Upper lobe of left lung (tissue), 4 donors: ENCODE measurements at regions not wholly inside any gene's neighbourhood (a gene's known extent, or its start where the extent isn't known, plus 50 kb on each side); places are given as distances from the start of the nearest gene placed in this dataset.

Experiments
- CTCF ChIP-seq, 6 experiments: fragments of 450-650 bp in 4 of 6; fragments of 200-600 bp in 2 of 6; sonication (generic) in 2 of 6; IDR thresholded peaks; one replicate each; pipeline ENCODE4 v1.5.1; 2016 to 2019; ENCODE audit warnings: antibody characterized with exemption in 6 of 6
- EP300 ChIP-seq, 4 donors: sonication (generic); formaldehyde crosslinking; IDR thresholded peaks; one replicate each; pipeline ENCODE4 v1.5.1; 2017; ENCODE audit warnings: antibody characterized with exemption in 4 of 4, control low read depth in 2 of 4
- POLR2A ChIP-seq, 4 donors: fragments of 450-650 bp; IDR thresholded peaks; one replicate each; pipeline ENCODE4 v1.5.1; 2016 to 2017; ENCODE audit warnings: antibody characterized with exemption in 4 of 4, mild to moderate bottlenecking in 2 of 4
- POLR2AphosphoS5 ChIP-seq, 2 donors: sonication (generic); formaldehyde crosslinking; IDR thresholded peaks; one replicate each; pipeline ENCODE4 v1.5.1; 2017; ENCODE audit warnings: antibody characterized with exemption in 2 of 2

DNA sequence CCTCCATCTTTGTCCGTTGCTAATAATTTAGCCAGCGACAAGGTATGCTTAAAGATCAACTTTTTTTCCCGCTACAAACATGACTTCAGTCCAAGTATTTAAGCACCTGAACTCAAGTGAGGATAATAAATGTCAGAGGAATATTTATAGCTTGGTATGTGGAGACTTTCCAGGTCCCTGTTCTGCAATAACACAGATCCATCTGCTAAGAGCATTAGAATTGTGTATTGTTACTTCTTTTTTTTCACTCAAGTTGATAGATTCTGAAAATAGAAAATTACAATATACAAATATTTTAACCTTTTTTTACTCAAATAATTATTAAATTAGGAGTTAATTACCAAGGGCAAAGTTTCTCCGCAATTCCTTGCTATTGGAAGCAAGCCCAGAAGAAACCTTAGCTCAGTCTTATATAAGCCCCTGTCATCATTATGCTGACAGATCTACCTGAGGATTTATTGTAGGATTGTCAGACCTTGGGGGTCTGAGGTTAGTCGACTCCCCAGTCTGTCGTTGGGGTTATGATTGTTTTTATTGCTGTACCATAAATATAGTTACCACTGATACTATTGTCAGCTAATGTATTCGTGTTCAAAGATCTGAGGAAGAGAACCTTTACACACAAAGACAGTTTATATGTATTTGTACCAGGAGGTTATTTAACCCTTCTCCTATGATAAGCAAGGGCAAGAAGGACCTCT, 337.9 kb downstream of the TBX15 start:
- TF ChIP-seq CTCF (IDR thresholded peaks at IDR 0.05) (no peak), POLR2A (IDR thresholded peaks at IDR 0.05) (no peak), EP300 (IDR thresholded peaks at IDR 0.05) (no peak), POLR2AphosphoS5 (IDR thresholded peaks at IDR 0.05) (no peak)
